Stimulated activated CD4-positive, alpha-beta T cell treated with anti-CD3 and anti-CD28 coated beads, Interleukin-4, amount 100 ng/mL, for 48 hours (primary cell): ENCODE measurements at regions not wholly inside any gene's neighbourhood (a gene's known extent, or its start where the extent isn't known, plus 50 kb on each side); places are given as distances from the start of the nearest gene placed in this dataset.

Experiments
- DNase-seq, 2 donors: peaks; one replicate each; pipeline ENCODE4 v3.0.0-alpha.2; 2020; ENCODE audit warnings: low read depth in 2 of 2

DNA sequence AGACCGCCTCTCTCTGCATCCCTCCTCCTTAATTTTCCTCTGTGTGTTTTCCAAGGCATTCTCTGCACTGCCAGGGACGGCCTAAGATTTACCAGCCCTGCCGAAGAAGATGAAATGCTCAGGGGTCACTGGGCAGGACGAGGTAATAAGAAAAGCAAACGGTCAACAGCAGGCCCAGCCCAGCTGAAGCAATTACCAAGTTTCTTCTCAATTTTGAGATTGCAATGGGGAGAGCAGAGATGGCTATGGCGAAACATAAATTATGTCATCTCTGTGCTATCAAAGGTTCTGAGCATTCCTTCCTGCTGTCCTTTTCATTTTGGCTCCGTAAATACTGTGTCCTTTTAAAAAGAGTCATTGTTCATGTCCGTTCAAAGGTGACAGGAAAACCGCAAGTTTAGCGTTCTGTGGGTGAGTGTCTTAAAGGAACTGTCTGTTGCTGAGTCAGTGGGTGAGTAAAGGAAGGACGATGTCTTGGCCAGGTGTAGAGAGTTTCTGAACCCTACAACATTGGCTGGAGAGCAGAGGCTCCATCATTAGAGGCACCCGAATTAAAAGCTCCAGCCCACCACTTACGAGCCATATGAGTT is 753.9 kb upstream of the EEF2KMT start:
- DNase-seq = no peak

DNA sequence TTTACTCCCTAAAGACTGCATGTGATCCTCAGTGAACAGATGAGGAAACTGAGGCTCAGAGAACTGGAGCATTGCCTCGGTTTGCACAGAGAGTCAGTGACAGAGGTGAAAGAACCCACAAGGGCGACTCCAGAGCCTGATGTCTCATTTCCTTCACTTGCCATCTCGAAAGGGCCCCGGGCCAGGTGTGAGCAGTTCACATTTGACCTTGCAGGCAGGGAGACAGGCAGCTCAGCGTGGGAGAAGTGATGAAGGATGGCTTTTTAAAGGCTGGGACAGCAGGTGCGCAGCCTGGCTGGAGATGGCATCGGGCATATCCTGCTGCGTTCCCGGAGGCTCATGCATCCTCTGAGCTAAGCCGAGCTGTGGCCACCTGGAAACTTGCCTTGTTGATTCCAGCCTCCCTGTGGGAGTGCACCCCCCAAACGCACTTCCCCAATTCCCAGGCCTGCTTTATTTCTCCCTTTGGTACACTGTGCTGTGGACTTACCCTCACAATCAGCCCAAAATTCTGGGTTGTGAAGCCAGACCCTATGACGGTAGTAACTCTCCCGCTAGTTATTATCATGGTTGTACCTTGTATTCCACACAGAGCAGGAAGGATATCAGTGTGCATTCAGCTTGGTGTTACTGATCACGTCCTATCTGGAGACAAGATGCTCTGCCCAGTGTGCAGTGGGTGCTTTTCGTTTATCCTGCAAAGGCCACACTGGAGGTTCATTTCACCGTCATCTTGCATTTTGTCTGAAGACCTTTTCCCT is 753.2 kb upstream of the EEF2KMT start:
- DNase-seq = no peak

GRCh38 chr16:5845046-5845445 is 747.5 kb upstream of the EEF2KMT start:
- DNase-seq = no peak

DNA sequence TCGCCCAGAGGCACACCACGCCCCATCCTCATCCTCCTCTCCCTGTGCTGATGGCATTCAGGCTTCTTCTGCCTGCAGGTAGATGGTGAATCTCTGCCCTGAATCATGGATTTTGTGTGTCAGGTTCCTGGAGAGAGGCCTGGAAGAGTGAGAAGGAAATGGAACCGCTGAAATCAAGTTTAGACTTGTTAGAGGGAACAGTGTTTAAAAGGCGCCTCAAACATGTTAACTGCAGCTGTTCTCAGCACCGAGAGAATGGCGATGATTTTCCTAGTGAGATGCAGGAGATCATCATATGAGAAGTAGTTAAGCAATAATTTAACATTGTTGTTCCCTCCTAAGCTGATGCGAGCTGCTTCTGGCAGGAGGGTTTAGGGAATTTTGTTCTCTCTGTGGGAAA is 744.4 kb upstream of the EEF2KMT start:
- no peak for DNase-seq

GRCh38 chr16:5838725-5839124 is 741.1 kb upstream of the EEF2KMT start:
- DNase-seq = no peak

- no peak for DNase-seq
These were observed 740.5 kb upstream of the EEF2KMT start for GRCh38 chr16:5838071-5838470.

DNA sequence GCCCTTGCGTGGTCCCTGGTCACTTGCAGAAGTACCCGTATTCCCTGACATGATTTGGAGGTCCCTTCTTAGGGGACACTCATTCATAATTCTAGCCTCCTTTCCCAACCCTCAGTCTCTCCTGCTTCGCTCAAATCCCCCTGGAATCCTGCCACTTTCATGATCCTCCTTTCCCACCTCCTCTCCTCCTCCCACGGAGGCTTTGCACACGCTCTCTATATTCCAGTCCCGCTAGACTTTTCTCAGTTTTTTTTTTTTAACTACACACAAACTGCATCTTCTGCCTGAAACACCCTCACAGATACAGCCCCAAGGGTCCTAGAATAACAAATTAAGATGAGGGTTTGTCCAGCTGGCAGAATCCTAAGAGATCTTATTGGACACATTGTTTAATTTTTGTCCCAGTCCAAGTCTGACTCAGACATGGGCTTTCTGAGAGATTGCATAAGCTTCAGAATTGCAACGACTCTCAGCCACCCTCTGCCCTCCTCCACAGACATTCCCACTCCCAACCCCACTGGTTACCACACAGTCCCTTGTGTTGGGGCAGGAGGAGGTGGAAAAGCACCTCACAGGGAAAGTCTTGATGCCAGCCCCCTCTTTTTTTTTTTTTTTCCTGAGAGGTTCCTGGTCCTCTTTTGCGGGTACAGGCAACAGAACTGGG is 739.5 kb upstream of the EEF2KMT start:
- no peak for DNase-seq

DNA sequence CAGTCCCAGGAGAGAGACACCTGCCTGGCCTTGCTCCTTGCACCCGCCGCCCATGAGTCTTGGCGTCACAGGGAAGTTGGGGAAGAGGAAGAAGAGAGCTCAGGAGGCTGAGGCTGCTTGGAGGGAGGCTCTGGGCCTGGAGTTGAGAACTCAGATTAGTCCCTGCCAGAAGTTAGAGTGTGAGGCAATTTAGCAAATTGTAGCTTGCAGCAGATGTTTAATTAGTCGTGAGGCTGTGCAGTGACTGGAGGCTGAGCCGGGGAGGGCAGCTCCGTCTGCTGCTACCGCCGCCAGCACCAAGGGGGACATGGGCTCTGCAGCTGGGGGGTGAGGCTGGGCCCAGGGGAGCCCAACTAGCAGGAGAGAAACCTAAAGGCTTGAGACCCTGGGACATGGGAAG is 738.3 kb upstream of the EEF2KMT start:
- no peak for DNase-seq

DNA sequence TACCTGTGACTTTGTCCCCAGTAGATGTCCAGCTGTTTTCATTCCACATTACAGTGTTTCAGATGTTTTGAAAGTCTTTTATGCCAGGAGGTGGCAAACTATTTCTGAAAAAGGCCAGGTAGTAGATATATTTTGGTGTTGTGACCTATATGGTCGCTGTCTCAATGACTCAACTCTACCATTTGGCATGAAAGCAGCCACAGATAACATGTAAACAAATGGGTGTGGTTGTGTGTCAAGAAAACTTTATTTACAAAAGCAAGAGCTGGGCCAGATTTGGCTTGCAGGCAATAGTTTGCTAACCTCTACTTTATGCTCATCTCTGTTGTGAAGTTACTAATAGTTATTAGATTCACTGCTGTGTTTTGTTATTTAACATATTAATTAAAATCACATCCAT is 728.7 kb upstream of the EEF2KMT start:
- no peak for DNase-seq

DNA sequence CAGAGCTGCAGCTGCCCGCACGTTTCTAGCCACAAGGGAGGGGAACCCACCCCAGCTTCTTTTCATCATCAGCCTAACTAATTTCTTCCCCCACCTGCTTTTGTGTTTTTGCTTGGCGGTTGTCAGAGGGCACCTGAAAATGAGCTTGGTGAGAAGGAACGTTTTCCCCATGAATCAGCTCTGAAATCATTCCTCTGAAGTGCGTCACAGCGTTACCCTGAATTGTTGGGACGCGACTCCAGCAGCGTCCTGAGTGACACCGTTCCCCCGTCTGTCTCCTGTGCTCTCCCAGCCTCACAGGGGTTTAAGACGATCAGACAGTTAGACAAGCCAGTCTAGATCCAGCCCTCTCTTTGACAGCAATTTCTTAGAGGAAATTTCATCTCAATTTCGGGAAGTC is 722.9 kb upstream of the EEF2KMT start:
- no peak for DNase-seq

DNA sequence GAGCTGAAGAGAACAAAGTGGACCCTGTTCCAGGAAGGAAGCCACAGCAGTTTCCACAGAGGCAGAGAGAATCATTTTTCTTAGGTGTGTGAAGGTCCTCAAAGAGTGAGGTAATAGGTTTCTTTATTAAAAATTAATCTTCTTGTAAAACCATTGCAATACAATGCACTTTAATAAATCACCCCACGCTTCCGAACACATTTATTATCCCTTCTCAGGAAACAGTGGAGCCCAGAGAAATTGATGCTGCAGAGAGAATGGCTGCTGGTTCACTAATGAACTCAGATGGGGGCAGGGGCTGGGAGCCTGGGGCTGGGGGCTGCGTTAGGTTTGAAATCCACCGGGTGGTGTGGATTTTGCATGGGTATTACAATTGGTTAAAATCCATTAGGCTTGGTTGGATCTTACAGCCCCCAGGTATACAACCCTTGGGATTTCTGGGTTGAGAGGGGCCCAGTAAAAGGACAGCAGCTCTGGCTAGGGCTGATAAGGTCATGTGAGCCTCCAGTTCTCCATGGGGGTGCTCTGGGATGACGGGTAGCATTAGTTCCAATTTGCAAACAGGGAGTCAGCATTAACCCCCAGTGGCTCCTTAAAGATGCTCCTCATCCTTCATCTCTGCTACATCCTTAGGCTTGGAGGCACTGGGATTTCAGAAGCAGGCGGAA is 718.1 kb upstream of the EEF2KMT start:
- DNase-seq = no peak

DNA sequence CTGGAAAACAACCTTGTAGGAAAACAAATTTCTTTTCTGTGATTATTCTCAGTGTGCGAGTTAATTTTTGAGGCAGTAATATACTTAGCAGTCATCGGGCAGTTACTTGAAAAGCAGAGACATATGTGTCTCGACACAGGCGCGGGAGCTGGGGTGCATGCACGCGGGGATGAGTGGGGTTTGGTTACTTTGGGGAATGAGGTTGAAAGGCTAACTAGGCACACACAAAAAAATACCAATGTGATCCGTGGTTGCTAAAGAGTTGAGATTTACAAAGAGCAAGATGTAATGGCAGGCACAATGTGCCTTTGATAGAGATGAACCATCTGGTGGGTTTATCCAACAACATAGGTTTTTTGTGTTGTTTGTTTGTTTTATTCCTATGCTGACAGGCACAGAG is 703.8 kb upstream of the EEF2KMT start:
- DNase-seq = no peak

DNA sequence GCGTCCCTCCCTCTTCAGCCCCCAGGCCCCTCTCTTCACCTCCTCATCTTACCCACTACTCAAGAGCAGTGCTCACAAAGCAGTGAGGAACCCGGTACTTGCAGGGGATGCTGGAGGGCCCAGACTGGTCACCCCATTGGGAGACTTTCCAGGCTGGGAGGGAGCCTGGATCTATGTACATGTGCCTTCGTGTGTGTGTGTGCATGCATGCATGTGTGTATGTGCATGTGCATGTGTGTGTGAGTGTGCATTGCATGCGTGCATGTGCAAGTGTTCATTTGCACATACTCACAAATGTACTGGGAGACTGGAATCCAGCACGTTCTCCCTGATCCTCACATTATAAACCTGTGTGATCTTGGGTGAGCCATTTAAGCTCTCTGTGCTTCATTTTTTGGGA is 696.0 kb upstream of the EEF2KMT start:
- no peak for DNase-seq

DNA sequence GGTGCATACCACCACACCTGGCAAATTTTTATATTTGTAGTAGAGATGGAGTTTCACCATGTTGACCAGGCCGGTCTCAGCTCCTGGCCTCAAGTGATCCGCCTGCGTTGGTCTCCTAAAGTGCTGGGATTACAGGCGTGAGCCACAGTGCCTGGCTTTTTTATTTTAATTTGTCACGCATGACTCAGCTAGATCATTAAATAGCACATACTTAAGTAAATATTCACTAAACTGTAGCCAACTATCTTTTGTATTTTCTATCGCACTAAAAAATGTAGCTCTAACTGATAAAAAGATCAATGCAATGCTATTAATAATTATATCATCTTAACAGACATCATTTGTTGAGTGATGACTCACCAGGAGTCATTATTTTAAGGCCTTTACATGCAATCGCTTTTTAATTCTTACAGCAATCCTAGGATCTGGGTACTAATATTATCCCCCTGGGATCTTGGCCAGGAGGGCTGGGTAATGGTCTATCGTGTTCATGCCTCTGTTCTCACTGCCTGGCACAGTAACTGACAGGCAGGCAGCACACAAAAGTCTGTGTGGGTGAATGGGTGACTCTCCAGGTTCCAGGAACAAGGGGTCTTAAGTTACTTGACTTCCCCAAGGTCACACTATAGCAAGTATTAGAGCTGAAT is 693.5 kb upstream of the EEF2KMT start:
- DNase-seq = no peak

GRCh38 chr16:5790512-5790911 is 692.9 kb upstream of the EEF2KMT start:
- no peak for DNase-seq

GRCh38 chr16:5789033-5789432 is 691.4 kb upstream of the EEF2KMT start:
- no peak for DNase-seq

- no peak for DNase-seq
These were observed 683.8 kb upstream of the EEF2KMT start for GRCh38 chr16:5781436-5781835.

DNA sequence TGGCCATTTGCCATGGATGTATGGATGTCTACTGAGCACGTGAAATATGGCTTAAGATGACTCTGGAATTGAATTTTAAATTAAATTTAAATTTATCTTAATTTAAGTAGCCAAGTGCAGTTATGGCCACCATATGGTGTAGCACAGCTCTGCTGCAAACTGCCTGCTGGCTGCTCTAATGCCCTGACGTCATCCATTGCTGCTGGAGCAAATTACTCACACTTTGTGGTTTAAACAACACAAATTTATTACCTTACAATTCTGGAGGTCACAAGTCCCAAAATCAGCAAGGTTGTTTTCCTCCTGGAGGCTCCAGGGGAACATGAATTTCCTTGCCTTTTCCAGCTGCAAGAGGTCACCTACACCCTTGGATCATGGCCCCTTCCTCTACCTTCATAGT is 679.3 kb upstream of the EEF2KMT start:
- DNase-seq = no peak

- no peak for DNase-seq
These were observed 678.3 kb upstream of the EEF2KMT start for GRCh38 chr16:5775916-5776315.

DNA sequence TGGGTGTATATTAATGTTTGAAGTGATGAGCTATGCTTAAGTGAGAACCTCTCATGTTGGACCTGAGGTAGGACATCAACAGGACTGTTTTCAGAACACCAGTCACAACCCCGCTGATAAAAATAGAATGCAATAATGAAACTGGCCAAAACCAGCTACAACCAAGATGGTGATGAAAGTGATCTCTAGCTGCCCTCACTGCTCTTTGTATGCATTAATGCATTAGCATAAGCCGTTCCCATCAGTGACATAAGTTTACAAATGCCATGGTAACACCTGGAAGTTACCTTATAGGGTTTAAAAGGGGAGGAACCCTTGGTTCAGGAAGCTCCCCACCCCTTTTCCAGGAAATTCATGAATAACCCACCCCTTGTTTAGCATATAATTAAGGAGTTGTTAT is 672.5 kb upstream of the EEF2KMT start:
- DNase-seq = no peak

DNA sequence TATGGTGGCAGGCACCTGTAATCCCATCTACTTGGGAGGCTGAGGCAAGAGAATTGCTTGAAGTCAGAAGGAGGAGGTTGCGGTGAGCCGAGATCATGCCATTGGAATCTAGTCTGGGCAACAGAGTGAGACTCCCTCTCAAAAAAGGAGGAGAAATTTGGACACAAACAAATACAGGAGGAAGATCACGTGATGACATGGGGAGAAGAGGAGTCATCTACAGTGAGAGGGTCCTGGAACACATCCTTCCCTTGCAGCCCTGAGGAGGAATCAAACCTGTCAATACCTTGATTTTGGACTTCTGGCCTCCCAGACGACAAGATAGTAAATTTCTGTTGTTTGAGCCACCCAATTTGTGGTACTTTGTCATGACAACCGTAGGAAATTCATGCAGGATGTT is 671.9 kb upstream of the EEF2KMT start:
- DNase-seq = no peak

GRCh38 chr16:5768445-5768844 is 670.9 kb upstream of the EEF2KMT start:
- no peak for DNase-seq
